ENCODE measurements at regions not wholly inside any gene's neighbourhood (a gene's known extent, or its start where the extent isn't known, plus 50 kb on each side); places are given as distances from the start of the nearest gene placed in this dataset.

DNA sequence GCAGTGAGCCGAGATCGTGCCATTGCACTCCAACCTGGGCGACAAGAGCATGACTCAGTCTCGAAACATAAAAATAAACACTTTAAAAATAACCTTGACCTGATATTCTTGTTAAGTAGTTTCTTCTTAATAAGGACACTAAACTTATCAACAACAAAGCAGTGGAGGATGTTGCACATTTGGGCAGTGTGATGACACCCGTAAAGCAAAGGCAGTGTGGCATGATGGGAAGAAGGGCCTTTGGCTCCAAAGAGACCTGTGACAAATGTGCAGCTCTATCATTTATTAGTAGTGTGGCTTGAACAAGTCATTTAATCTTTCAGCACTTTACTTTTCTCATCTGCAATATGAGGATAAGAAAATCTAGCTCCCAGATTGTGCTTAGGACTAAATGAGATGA is 348.0 kb upstream of the PLD5 start:
- no TSS peak for BruUV-seq (replicated peaks)
- ChIA-PET CTCF (ENCODE audit: unreplicated experiment) (no interaction called here), POLR2A (no interaction called here)
- H3K27ac ChIP-seq (ENCODE audit: low read depth, low read length, poor library complexity, severe bottlenecking): no peak overlapping the region
- no peaks in the 10 kb centered on the region for H3K4me1 ChIP-seq (ENCODE audit: insufficient read depth, low read length, poor library complexity, severe bottlenecking)
- H3K4me2 ChIP-seq (ENCODE audit: low read length): no peak overlapping the region
- no peaks in the 10 kb centered on the region for H3K79me2 ChIP-seq (ENCODE audit: insufficient read depth, low read depth, low read length)
- intact Hi-C loops (cut with micrococcal nuclease; ENCODE audit: unreplicated experiment): no loop called here
- H3K9me2 ChIP-seq (ENCODE audit: insufficient read depth, low read length): no peaks in the 10 kb centered on the region
- no peak overlapping the region for H2AFZ ChIP-seq (ENCODE audit: low read length)
- H3K9me3 ChIP-seq (ENCODE audit: low read length): no peaks in the 10 kb centered on the region
- TF ChIP-seq CTCF (conservative IDR thresholded peaks at IDR 0.05; ENCODE audit: low read length) (no peak), EZH2phosphoT487 (IDR thresholded peaks at IDR 0.05; ENCODE audit: borderline replicate concordance, low read depth, low read length) (no peak)
- no peaks in the 10 kb centered on the region for H4K20me1 ChIP-seq (ENCODE audit: insufficient read depth, low read length)
- H3K4me3 ChIP-seq (ENCODE audit: low read depth, low read length, poor library complexity, severe bottlenecking): no peak overlapping the region
- no peak for DNase-seq (ENCODE audit: low spot score)
- H3K36me3 ChIP-seq (ENCODE audit: insufficient read depth, low read length): no peaks in the 10 kb centered on the region

DNA sequence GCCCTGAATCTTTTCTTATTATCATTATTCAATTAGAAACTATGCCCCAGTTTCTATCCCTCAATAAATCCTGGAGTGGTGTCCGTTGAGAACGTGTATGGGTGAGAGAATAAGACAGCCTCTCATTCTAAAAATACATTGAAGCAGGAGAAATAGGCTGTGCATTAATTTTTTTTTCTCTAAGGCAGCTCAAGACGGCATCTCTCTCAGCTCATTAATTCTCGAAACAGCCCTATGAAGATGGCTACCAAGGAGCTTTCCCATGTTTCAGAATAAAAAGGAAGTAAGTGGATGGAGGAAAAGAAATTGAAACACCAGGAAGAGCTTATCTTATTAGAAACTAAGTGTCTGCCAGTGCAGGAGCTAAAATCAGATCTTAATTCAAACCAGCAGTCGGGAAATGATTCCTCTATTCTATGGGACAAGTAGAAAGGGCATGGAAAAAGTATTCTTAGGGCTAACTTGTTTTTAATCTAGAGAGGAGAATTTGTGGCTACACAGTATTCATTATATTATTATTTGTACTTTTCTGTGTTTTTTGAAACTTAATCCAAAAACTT is 347.1 kb upstream of the PLD5 start:
- Histone ChIP-seq H3K79me2 (ENCODE audit: insufficient read depth, low read depth, low read length) (no peaks in the 10 kb centered on the region), H3K36me3 (ENCODE audit: insufficient read depth, low read length) (no peaks in the 10 kb centered on the region), H3K27ac (ENCODE audit: low read depth, low read length, poor library complexity, severe bottlenecking) (no peak overlapping the region), H2AFZ (ENCODE audit: low read length) (no peak overlapping the region), H3K9me3 (ENCODE audit: low read length) (no peaks in the 10 kb centered on the region), H4K20me1 (ENCODE audit: insufficient read depth, low read length) (no peaks in the 10 kb centered on the region), H3K9me2 (ENCODE audit: insufficient read depth, low read length) (no peaks in the 10 kb centered on the region), H3K4me1 (ENCODE audit: insufficient read depth, low read length, poor library complexity, severe bottlenecking) (no peaks in the 10 kb centered on the region), H3K4me3 (ENCODE audit: low read depth, low read length, poor library complexity, severe bottlenecking) (no peak overlapping the region), H3K4me2 (ENCODE audit: low read length) (no peak overlapping the region)
- ChIA-PET POLR2A (no interaction called here), CTCF (ENCODE audit: unreplicated experiment) (no interaction called here)
- intact Hi-C loops (cut with micrococcal nuclease; ENCODE audit: unreplicated experiment): no loop called here
- no peak for TF ChIP-seq CTCF (conservative IDR thresholded peaks at IDR 0.05; ENCODE audit: low read length)
- TF ChIP-seq EZH2phosphoT487 (IDR thresholded peaks at IDR 0.05; ENCODE audit: borderline replicate concordance, low read depth, low read length): no peak
- DNase-seq (ENCODE audit: low spot score): no peak
- no TSS peak for BruUV-seq (replicated peaks)

GRCh38 chr1:242870966-242871365 is 346.5 kb upstream of the PLD5 start:
- Histone ChIP-seq H3K4me2 (ENCODE audit: low read length) (no peak overlapping the region), H3K9me2 (ENCODE audit: insufficient read depth, low read length) (no peaks in the 10 kb centered on the region), H3K4me3 (ENCODE audit: low read depth, low read length, poor library complexity, severe bottlenecking) (no peak overlapping the region), H3K79me2 (ENCODE audit: insufficient read depth, low read depth, low read length) (no peaks in the 10 kb centered on the region), H4K20me1 (ENCODE audit: insufficient read depth, low read length) (no peaks in the 10 kb centered on the region), H3K27ac (ENCODE audit: low read depth, low read length, poor library complexity, severe bottlenecking) (no peak overlapping the region), H3K4me1 (ENCODE audit: insufficient read depth, low read length, poor library complexity, severe bottlenecking) (no peaks in the 10 kb centered on the region), H3K9me3 (ENCODE audit: low read length) (no peaks in the 10 kb centered on the region), H2AFZ (ENCODE audit: low read length) (no peak overlapping the region), H3K36me3 (ENCODE audit: insufficient read depth, low read length) (no peaks in the 10 kb centered on the region)
- ChIA-PET POLR2A (interaction anchor here (0.6 kb wide), 1 partner anchor 24 kb away, joined by 4 read pairs; no protein-coding TSS in a partner anchor), CTCF (ENCODE audit: unreplicated experiment) (no interaction called here)
- intact Hi-C loops (cut with micrococcal nuclease; ENCODE audit: unreplicated experiment): no loop called here
- TF ChIP-seq CTCF (conservative IDR thresholded peaks at IDR 0.05; ENCODE audit: low read length) (no peak), EZH2phosphoT487 (IDR thresholded peaks at IDR 0.05; ENCODE audit: borderline replicate concordance, low read depth, low read length) (no peak)
- DNase-seq (ENCODE audit: low spot score): no peak
- BruUV-seq (replicated peaks): no TSS peak

All from OCI-LY7 (cell line).